Stimulated activated CD8-positive, alpha-beta memory T cell treated with anti-CD3 and anti-CD28 coated beads, Interleukin-4, amount 100 ng/mL, for 24 hours (primary cell): ENCODE measurements at regions not wholly inside any gene's neighbourhood (a gene's known extent, or its start where the extent isn't known, plus 50 kb on each side); places are given as distances from the start of the nearest gene placed in this dataset.

Experiments used
- DNase-seq: peaks from one replicate; pipeline ENCODE4 v3.0.0-alpha.2; 2020; ENCODE audit warnings: low read depth

DNA sequence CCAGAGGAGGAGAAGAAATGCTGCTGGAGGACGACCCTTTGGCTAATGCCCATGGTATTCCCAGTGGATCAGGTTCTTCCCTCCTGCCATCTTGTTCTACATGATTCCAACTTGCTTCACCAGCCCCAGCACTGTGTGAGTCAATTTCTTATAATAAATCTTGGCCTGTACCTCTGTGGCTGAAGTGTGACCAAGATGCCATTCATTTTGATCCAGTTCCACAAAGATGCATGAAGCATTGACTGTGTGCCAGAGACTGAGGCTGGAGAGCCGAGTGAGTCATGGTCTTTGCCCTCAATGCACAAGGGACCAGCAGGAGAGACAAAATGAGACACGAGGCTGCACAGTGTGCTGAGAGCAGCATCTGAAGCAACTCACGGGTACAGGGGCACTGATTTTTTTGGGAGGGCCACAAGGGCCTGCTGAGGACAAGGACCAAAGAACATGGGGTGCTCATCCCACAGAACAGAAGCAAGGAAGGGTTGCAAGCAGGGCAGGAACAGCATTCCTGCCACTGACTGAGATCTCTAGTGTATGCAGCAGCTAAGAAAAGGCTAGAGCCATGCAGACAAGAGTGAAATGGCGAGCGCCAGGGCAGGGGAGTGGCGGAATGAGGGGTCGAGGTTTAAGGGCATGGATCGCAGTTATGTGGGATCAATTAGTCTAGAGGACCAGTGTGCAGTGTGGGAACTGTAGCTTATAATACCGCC lies 207.0 kb downstream of the THBS2 start:
- no peak for DNase-seq

- DNase-seq, result no peak
Measured at GRCh38 chr6:169046021-169046420, 207.6 kb downstream of the THBS2 start.

DNA sequence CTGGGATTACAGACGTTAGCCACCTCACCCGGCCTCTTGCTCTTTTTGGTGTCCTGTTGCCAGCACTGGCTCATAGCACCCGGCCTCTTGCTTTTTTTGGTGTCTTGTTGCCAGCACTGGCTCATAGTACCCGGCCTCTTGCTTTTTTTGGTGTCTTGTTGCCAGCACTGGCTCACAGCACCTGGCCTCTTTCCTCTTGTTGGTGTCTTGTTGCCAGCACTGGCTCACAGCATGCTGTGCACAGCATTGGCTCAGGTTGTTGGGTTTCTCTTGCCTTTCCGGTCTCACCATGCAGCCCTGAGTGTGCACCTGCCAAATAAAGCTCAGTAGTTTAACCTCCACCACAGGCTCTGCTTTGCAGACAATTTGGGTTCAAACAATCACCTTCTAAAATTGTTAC lies 208.2 kb downstream of the THBS2 start:
- no peak for DNase-seq

DNA sequence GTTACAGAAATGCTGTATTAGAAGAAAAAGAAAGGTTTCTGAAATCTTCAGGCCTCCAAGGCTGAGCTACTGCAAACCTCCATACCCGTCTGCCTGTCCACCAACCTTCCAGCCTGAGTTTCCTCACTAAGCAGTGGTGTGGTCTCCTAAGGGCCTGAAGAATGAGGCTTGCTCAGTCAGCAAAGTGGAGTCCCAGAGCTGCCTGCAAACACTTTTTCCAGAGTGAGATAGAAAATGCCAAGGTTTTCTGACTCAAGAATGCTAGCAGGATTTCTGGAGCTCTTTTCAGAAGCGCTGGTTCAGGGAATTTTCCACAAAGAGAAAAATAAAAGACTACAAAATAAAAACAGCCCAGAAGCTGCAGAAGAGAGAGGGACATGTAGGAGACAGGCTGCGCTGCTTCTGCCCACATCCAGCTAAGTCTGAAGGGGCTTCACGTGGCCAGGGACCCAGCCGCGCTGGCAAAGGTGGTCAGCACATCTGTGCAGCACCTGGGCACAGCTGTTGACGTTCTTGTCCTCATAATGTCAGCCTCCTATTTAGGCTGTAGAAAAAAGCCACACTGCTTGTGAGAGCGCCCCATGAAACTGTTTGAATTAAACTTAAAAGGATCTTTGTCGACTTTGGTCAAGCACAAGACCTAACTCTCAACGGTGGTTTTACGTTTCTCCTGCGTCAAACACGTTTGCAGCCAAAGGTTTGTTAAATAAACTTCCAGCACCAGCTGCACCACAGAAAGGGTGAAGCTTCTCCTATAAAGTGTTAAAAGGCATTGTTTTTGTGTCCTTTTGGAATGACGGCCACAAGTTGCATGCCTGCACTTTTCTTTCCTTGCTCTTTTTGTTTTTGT lies 209.0 kb downstream of the THBS2 start:
- no peak for DNase-seq

DNA sequence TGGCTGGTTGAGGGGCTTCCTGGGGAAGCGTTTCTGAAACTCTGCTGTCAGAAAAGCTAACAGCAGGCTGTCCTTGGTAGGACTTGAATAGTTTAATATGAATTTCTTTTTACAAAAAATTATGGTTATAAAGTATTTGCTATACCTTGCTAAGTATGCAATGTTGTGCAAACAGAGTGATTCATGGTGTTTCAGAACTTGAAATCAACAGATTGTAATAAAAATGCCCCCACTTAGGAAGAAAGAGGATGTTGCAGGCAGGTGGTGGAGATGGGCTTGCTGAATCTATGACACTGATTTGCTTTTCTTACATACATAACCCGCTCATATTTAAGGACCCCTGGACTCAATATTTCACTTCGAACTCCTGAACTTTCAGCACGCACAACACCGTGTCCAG lies 211.6 kb downstream of the THBS2 start:
- DNase-seq, result no peak

DNA sequence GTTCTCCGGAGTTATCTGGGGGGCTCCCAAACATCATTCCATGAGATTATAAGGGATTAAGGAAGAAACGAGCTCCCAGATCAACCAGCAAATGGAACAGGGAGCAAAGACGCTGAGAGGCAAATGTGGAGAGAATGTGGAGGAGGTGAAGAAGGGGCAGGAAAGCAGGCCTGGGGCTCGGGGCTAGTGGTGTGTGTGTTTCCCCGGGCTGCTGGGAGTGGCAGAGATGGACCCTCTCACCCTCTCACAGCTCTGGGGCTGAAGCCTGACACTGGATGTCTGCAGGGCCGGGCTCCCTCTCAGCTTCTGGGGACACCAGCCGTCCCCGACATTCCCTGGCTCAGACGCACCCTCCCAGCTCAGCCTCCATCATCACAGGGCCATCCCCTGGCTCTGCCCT lies 212.6 kb downstream of the THBS2 start:
- no peak for DNase-seq

GRCh38 chr6:169038691-169039090 lies 215.0 kb downstream of the THBS2 start:
- no peak for DNase-seq

DNA sequence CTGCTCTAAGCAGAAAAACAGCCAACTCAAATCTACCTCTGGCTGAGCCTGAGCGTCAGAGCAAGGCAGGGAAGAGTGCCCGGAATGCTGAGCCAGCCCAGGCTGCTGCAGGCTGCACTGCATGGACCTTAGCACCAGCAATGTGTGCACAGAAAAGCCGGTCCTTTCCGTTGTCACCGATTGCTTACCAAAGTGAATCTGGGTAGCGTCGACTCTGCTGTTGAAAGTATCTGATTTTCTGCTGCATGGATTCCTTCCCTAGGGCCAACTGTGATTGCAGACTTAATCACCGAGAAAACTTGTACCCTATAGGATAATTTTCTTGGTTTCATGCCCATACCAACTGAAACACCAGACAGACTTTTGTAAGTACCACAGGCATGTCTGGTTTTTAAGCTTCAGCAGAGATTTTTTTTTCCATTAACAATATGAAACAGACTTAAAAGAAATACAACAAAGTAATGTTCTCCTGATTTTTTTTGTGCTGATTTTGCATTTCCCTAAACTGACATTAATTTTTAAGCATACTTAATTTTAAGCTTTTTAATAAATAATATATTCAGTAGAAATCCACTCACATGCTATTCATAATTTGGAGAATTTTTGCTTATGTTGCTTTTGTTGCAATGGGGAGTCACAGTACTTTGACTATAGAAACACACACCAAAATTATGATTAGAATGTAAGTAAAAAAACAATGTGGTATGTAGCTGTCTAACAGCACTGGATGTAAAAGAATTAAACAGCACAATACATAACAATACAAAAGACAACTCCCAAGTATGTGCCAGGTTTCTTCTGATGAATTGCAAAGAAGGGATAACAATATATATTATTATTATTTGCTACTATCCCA lies 218.0 kb downstream of the THBS2 start:
- DNase-seq, result no peak

DNA sequence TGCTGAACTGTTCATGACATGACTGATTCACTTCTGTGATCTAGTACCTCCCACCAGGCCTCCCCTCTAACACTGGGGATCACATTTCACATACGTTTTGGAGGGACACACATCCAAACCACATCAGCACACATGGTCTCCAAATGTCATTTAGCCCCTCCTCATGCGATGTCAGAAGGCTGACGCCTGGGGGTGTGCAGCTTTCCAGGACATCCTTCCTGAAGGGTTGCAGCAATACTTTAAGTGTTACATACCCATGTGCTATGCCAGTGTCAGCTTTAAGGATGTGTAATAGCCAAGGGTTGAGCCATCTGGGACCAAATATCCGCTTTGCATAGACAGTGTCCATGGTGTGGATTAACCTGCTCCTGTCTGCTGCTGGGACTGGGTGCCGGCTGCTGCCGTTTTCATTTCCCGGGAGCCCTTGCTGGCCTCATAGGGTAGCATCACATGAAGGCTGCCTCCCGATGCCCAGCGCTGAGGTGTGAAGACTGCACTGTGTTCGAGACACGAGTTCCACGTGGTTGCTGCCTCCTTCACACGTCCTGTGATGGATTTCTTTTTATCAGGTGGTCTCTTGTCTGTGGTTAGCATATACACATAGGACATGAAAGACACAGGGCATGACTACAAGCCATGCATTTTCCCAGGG lies 219.0 kb downstream of the THBS2 start:
- no peak for DNase-seq

DNA sequence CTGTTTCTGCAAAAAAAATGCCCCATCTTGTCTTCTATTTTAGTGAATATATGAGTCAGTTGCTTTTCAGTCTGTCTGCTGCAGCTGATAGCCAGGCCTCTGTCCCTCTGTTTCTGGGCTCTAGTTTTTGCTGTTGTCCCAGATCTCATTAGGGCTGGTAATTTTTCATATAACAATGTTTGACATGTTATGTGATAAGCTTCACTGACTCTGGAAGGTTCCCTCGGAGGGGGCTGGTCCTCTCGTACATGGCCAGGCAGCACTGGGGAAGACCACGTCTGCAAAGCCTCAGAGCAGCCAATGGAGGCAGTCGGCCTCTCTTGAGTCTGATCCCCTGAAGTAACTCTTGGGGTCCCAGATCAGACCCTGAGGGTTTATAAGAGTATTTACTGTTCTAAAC lies 223.8 kb downstream of the THBS2 start:
- no peak for DNase-seq

DNA sequence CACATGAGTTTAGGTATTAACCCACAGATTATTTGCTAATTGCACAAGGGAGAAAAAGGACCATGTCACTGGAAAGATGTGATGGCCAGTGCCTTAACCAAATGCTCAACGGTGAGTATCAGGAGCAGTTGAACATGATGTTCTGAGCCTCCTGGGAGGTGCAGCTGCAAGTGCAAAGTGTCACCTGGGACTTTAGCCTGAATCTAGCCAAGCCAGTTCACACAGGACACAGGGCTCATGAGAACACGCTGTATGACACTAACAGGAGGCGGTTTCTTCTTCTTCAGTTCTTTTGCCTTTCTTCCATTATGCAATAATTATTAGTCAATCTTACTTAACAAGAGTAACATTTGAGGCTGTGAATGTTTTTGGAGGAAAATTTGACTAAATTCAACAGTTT lies 225.3 kb downstream of the THBS2 start:
- DNase-seq, result no peak

DNA sequence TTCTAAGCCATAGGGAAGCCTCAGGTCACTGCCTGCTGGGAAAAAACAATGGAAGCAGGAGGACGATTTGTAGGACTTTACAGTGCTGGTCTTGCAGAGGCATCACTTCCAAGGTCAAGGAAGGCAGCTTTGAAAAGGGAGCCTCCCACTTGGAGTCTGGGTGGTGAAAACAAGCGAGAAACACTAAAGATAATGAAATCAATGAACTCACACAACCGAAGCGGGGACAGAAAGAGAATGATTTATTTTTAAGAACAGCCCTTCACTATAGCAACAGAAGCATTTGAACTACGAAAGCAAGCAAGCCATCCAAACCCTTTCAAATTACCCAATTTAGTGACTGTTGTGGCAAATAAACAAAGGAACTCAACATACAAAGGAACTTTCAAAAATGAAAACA lies 227.5 kb downstream of the THBS2 start:
- DNase-seq, result no peak

- DNase-seq, result no peak
Measured at GRCh38 chr6:169024047-169024660, 229.5 kb downstream of the THBS2 start.

DNA sequence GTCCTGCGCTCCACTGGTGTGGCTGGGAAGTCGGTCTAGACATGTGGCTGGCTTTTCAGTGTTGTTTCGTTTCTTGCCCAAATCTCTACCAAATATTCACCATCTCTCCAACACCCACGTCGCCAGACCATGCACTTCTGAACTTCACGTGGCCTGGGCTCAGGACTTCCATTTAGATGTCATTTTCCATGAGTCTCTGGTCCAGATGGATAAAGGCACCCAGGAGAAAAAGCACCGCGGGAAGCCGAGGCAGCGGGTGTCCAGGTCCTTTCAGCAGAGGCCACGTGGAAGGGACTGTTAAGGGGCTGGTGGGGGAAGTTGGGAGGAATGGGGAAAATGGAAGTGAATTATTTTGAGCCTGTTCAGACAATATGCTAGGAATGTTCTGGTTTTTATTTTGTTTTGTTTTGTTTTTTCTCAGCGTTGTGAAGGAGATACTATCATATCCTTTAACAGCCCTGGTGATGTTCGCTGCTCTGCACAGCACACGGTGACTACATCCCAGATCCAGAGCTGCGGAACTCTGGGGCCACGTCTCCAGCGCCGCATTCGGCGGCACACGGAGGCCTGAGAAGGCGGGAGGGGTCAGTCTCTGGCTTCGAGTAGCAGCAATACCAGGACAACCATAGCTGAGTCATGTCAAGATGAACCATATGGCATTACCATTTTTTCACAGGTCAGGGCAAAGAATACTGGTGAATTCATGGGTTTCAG lies 230.3 kb downstream of the THBS2 start:
- DNase-seq, result no peak

GRCh38 chr6:169022079-169022478 lies 231.6 kb downstream of the THBS2 start:
- DNase-seq, result no peak

- no peak for DNase-seq
Measured at GRCh38 chr6:169020821-169021220, 232.8 kb downstream of the THBS2 start.

- DNase-seq, result no peak
Measured at GRCh38 chr6:169019727-169020491, 233.7 kb downstream of the THBS2 start.

GRCh38 chr6:169019111-169019510 lies 234.5 kb downstream of the THBS2 start:
- no peak for DNase-seq

- no peak for DNase-seq
Measured at GRCh38 chr6:169016758-169017157, 236.9 kb downstream of the THBS2 start.
